GM04504 (cell line): ENCODE measurements at regions not wholly inside any gene's neighbourhood (a gene's known extent, or its start where the extent isn't known, plus 50 kb on each side); places are given as distances from the start of the nearest gene placed in this dataset.

Experiments used
- DNase-seq: peaks from one replicate; pipeline ENCODE4 v3.0.0-alpha.2; 2012; ENCODE audit warnings: low read depth

DNA sequence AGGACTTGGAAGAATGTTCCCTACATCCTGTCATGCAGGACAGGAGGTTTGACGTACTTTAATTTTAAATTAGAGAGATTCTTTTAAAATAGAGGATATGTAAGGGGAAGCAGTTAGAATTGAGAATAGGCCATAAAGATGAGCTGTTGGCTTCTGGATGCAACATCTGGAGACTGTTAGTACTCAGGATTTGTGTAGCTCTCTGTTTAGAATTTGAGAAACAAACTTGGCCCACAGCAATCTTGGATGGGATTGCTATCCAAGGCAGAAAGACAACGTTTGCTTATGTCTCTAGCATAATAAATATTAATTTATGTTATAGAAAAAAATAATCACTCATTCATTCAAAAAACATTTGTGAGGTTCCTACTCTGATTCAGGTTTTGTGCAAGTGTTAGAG, 398.4 kb upstream of the NOVA1 start:
- DNase-seq, result no peak

DNA sequence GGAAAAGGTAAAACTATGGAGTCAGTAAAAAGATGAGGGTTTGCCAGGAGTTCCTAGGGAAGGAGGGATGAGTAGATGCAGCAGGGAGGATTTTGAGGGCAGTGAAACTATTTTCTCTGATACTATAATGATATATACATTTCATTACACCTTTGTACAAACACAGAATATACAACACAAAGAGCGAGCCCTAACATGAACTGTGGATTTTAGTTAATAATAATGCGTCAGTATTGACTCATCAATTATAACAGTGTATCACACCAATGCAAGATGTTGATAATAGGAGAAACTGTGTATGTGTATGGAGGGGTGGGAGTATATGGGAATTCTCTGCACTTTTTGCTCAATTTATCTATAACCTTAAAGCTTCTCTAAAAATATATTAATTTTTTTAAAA, 404.3 kb upstream of the NOVA1 start:
- DNase-seq, result no peak

DNA sequence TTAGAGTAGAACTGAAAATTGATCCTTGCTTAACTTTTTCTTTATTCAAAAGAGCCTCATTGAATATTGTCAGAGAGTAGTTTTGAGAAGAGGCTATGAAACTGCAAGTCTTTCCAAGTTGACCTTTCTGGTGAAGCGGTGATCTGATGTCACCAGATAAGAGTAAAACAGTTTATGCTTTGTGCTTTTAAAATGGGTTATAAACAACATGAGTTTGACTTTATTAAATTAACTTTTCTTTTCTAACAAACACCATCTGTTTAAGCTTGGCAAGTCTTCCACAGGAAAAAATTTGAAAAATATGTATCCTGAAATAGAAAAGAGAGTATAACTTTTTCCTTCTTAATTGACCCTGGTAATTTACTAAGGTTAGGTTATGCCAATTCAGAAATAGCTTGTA, 408.7 kb upstream of the NOVA1 start:
- no peak for DNase-seq

- DNase-seq, result no peak
Measured at GRCh38 chr14:27008187-27008586, 410.4 kb upstream of the NOVA1 start.

- DNase-seq, result no peak
Measured at GRCh38 chr14:27012641-27013040, 414.8 kb upstream of the NOVA1 start.

- DNase-seq, result no peak
Measured at GRCh38 chr14:27013678-27014077, 415.8 kb upstream of the NOVA1 start.

DNA sequence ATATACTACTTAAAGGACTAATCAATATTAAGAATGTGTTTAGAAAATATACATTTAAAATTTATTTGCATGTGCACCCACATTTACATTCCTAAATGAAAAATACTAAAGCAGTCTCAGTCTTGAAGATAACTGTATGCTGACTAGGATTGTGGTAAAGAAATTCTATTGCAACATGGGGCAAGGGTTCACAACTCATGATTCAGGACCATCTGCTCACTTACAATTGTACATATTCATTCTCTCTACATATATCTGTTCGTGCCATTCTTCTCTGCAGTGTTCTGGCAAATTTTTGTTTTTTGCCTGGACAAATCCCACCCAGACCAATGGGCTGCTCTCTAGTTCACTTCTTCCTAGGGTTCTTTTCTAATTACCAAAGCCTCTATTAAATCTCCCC, 417.2 kb upstream of the NOVA1 start:
- DNase-seq, result no peak

DNA sequence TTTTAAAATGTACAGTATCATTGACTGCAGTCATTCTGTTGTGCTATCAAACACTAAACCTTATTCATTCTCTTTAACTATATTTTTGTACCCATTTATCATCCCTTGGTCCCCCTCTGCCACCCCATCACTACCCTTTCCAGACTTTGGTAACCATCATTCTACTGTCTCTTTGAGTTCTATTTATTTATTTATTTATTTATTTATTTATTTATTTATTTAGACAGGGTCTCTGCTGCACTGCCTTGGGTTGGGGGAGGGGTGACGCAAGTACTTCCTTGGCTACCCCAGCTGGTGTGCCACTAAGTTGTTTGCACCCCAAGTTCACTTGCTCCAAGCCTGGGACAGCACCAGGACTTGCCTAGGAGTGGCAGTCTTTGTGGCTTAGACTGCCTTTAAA, 427.8 kb upstream of the NOVA1 start:
- no peak for DNase-seq

DNA sequence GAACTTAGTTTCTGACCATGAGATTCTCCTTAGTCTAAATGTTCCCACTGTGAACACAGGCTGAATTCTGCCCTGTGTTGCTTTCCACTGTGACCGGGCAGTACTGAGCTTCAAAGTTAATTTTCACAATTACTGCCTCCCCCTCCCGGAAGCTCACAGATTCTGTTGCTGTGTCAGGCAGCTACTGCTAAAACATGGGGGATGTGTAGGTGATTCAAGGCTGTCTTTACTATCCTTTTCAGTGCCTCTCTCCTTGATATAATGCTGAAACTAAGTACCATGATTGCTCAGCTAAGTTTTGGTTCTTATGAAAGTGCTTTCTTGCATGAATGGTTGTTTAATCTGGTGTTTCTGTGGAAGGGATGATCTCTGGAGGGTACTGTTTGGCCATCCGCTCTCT, 428.3 kb upstream of the NOVA1 start:
- DNase-seq, result no peak

DNA sequence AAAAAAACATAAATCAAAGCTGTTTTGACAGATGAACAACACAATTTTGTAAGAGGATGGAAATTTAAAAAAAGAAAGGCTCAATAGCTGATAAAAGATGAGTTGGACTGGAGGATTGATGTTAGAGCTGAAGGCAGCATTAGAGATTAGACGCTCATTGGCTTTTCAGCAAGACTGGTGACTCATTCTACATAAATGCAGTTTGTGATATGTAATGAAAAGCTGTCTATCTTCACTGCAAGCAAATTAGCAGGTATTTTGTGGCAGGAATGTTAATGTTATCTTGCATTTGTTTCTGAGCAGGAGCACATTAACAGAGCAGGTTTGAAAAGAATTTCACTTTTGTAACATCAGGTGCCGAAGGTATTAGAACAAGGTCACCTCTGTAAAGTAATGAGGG, 442.7 kb upstream of the NOVA1 start:
- DNase-seq, result no peak

DNA sequence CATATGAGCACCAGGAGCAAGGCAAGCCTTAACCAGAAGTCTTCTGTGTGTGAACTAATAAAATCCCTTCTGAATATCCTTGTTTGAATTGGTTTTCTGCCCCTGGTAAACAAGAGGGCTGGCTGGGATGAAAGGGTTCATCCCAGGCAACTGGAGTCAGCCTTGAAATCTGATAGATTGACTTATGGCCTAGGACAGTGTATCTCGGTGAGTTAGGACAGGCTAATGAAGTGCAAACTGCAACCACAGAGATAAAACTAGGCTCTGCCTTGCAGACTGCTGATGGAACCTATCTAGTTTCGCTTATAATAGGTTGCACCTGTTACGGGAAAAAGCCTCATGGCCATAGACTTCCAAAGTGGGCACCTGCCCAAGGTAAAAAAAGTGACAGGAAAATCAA, 451.9 kb upstream of the NOVA1 start:
- no peak for DNase-seq

- DNase-seq, result no peak
Measured at GRCh38 chr14:27050208-27050607, 452.4 kb upstream of the NOVA1 start.

- DNase-seq, result no peak
Measured at GRCh38 chr14:27056586-27056985, 458.8 kb upstream of the NOVA1 start.

DNA sequence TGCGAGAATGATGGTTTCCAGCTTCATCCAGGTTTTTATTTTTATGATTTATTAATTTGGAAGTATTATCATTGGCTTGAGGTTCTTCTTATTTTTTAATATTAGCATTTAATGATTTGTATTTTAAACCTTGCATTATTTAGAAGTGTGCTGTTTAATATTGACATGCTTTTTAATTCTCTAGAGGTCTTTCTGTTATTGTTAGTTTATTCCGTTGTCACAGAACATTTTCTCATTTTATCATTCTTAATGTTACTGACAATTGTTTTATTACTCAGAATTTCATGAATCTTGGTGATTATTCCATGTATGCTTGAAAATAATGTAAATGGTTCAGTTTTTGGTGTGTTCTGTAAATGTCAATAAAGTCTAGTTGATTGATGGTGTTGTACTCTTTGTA, 463.5 kb upstream of the NOVA1 start:
- no peak for DNase-seq

DNA sequence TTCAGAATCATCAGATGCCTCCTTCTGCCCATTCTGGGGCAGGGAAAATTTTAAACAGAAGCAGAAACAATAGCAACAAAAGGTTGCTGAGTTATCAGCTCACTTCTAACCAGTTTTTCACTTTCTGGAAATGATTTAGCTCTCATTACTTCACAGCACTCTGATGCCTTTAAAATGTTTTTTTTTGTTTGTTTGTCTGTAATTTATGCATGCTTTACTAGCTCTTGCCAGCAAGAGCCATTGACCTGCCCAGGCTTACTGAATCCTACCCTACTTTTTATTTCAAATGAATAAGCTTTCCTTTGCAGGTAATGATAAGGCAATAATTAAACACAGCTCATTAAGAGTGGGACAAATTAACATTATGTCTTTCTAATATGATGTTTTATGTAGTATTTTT, 466.1 kb upstream of the NOVA1 start:
- no peak for DNase-seq

- DNase-seq, result no peak
Measured at GRCh38 chr14:27065886-27066285, 468.1 kb upstream of the NOVA1 start.

DNA sequence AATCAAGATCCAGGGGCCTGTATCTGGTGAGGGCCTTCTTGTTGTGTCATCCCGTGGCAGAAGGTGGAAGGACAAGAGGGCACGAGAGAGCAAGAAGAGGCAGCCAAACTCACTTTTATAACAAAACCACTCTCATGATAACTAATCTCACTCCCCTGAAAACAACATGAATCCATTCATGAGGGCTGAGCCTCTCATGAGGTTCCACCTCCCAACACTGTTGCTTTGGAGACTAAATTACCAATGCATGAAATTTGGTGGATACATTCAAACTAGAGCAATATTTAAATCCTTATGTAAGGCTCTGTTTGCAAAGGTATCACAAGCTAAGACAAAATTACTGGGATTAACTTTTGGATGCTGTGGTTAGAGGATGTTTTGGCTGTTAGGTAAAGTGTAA, 470.1 kb upstream of the NOVA1 start:
- no peak for DNase-seq

DNA sequence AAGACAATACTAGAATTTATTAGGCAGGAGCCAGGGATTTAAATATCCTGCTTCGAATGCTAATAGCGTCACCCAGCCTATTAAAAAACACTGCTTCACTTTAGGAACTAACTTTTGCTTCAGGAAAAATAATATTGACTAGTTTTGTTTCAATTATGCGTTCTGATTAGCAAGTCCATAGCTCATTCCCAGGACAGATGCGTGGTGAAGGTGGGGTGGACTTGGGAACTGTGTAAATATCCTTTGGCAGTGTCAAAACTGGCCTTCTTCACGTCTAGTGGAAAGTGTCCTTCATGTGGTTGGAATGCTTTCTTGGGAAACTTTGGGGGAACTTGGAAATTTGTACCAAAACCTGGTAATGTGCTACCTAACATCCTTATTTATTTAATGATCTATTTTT, 474.8 kb upstream of the NOVA1 start:
- no peak for DNase-seq

GRCh38 chr14:27075503-27075902, 477.7 kb upstream of the NOVA1 start:
- DNase-seq, result no peak

DNA sequence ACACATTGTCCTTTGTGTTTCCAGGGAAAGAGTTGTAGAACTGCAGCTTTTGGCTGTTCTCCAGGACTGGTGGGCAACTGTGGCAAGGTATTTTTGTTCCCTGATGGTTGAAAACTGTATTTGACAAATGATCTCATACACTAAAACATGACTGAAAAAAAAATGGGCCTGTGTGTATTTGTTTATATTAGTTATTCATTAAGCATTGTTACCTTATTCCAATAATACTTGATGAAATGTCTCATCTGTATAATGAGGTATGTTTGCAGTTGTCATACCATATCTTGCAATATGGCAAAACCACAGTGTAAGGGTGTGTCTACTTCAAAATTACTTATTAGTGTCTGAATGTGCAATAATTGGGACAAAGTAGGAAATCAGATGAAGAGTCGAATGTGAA, 479.4 kb upstream of the NOVA1 start:
- no peak for DNase-seq

- no peak for DNase-seq
Measured at GRCh38 chr14:27077710-27078109, 479.9 kb upstream of the NOVA1 start.

DNA sequence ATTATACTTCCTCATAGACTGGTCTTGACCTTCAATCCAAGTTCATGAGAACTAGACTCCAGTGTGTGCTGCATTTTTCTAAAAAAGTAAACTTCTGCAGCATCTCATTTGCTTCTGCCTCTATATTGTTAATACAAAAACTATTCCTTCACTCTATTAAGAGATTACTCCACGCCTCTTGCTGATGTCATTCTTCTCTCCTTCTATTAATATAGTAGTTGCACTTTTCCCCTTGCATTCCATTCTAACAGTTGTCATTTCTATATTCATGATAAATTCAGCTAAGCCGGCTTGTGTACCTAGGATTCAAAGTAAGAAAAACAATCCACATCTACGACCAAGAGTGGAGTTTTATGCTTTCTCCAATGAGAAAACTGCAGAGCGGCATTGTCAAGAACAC, 480.4 kb upstream of the NOVA1 start:
- no peak for DNase-seq

DNA sequence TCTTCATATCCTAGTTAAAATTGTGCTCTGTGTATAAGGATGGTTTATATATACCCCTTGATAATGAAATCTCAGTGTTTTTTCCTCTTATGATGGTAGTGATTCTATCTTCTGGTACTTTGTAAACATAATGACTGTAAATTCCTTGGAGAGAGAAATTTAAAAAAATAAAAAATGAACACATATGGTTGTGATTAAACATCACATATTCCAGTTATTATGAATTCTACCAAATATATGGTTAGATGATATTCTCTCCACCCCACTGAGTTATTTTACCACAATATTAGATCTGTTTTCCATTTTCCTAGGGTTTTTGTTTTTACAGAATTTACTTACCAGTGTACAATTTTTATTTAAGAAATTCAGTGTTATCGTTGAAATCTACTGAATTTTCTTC, 481.9 kb upstream of the NOVA1 start:
- DNase-seq, result no peak

- no peak for DNase-seq
Measured at GRCh38 chr14:27085500-27085899, 487.7 kb upstream of the NOVA1 start.

DNA sequence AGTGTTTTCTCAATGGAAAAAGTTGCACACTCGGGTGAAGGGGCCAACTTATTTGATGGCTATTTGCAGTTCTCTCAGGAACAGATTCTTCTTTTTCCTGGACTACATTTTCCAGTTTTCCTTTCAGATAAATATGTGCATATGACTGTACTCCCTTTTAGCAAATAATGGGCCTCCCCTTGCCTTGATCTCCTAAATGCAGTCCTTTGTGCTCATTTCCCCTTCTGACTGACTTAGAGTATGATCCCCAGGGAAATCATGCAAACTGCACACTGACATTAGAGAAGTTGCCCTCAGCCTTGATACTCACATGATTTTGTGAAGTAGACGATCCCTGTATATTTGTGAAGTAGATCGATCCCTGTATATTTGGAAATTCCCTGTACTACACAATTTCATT, 492.9 kb upstream of the NOVA1 start:
- DNase-seq, result no peak
